H1 (cell line): ENCODE measurements at regions not wholly inside any gene's neighbourhood (a gene's known extent, or its start where the extent isn't known, plus 50 kb on each side); places are given as distances from the start of the nearest gene placed in this dataset.

Experiments
- CTCF ChIA-PET: fragments of 300-600 bp; sonication (Branson Sonifier 250); formaldehyde crosslinking; loops from one replicate; lab custom pipeline; 2021; ENCODE audit not compliant: partially characterized antibody; lab: Charles Lee
- POLR2A ChIA-PET: fragments of 300-600 bp; sonication (Branson Sonifier 250); formaldehyde crosslinking; loops from one replicate; lab custom pipeline; 2021; ENCODE audit warnings: inconsistent platforms; ENCODE audit not compliant: partially characterized antibody; lab: Charles Lee
- DNase-seq, 2 experiments: peaks; one replicate each; pipeline versions ENCODE4 v3.0.0 to v3.0.0-alpha.2; 2010 to 2022; ENCODE audit warnings: low spot score in 2 of 2, low read depth in 1 of 2, mixed read lengths in 1 of 2
- FAIRE-seq: peaks from 2 replicates; lab custom pipeline; 2011; peaks lifted over from hg19 to GRCh38; lab: Jason Lieb, UNC
- H2AFZ ChIP-seq: 2 replicates; pipeline ENCODE4 v1.8.1; 2012; ENCODE audit warnings: low read length, inconsistent platforms
- H2AK5ac ChIP-seq: 2 replicates; pipeline ENCODE4 v1.6.1; 2013; ENCODE audit warnings: low read depth, low read length
- H2BK120ac ChIP-seq: replicated peaks from 2 replicates; pipeline ENCODE3; 2013; ENCODE audit warnings: low read depth, low read length, inconsistent platforms
- H2BK12ac ChIP-seq: 2 replicates; pipeline ENCODE4 v1.6.1; 2013; ENCODE audit warnings: low read depth, low read length
- H2BK15ac ChIP-seq: 2 replicates; pipeline ENCODE4 v1.6.1; 2013; ENCODE audit warnings: low read length
- H2BK20ac ChIP-seq: 2 replicates; pipeline ENCODE4 v1.6.1; 2013; ENCODE audit warnings: low read length
- H2BK5ac ChIP-seq: 2 replicates; pipeline ENCODE4 v1.6.1; 2013; ENCODE audit warnings: low read depth, low read length
- H3K14ac ChIP-seq: 2 replicates; pipeline ENCODE4 v1.6.1; 2013; ENCODE audit warnings: inconsistent platforms; ENCODE audit not compliant: insufficient read length
- H3K18ac ChIP-seq: 2 replicates; pipeline ENCODE4 v1.6.1; 2013; ENCODE audit warnings: low read length; ENCODE audit errors: extremely low read depth
- H3K23ac ChIP-seq: 2 replicates; pipeline ENCODE4 v1.6.1; 2013; ENCODE audit warnings: inconsistent platforms; ENCODE audit not compliant: insufficient read length
- H3K23me2 ChIP-seq: 2 replicates; pipeline ENCODE4 v1.6.1; 2013; ENCODE audit warnings: low read depth, low read length
- H3K27ac ChIP-seq: 2 replicates; pipeline ENCODE4 v1.6.1; 2011; ENCODE audit warnings: low read depth, low read length, inconsistent platforms
- H3K27me3 ChIP-seq, 4 experiments: replicated peaks in 1 of 4; 1 replicate in 1 of 4; 2 replicates in 3 of 4; pipeline versions ENCODE4 v1.6.1 to v1.8.1; 2011 to 2013; ENCODE audit warnings: low read length in 3 of 4, mild to moderate bottlenecking in 3 of 4, inconsistent platforms in 2 of 4, mixed read lengths in 2 of 4, moderate library complexity in 1 of 4; ENCODE audit not compliant: control insufficient read depth in 3 of 4, insufficient read depth in 3 of 4; ENCODE audit errors: extremely low read depth in 1 of 4
- H3K36me3 ChIP-seq, 4 experiments: 2 replicates each; pipeline versions ENCODE4 v1.6.1 to v1.8.1; 2011 to 2013; ENCODE audit warnings: mild to moderate bottlenecking in 4 of 4, low read length in 3 of 4, moderate library complexity in 2 of 4, control low read depth in 1 of 4, inconsistent platforms in 1 of 4; ENCODE audit not compliant: insufficient read depth in 4 of 4, control insufficient read depth in 2 of 4
- H3K4ac ChIP-seq: replicated peaks from 2 replicates; pipeline ENCODE3; 2013; ENCODE audit warnings: low read length, low read depth, mixed read lengths, inconsistent platforms; ENCODE audit not compliant: insufficient read length
- H3K4me1 ChIP-seq, 4 experiments: replicated peaks in 1 of 4; 1 replicate in 1 of 4; 2 replicates in 3 of 4; pipeline versions ENCODE4 v1.6.1 to v1.8.1; 2011 to 2013; ENCODE audit warnings: low read length in 3 of 4, inconsistent platforms in 2 of 4, mixed read lengths in 1 of 4; ENCODE audit not compliant: insufficient read depth in 4 of 4, control insufficient read depth in 3 of 4
- H3K4me2 ChIP-seq, 2 experiments: 2 replicates each; pipeline versions ENCODE4 v1.6.1 to v1.8.1; 2011 to 2013; ENCODE audit warnings: low read depth in 2 of 2, low read length in 2 of 2, control low read depth in 1 of 2, inconsistent platforms in 1 of 2, mild to moderate bottlenecking in 1 of 2; ENCODE audit not compliant: insufficient read depth in 1 of 2
- H3K4me3 ChIP-seq, 4 experiments: fragments of 200-600, 300-600 bp in 1 of 4; sonication (generic), shearing (Covaris generic), sonication (Bioruptor Twin) in 1 of 4; 2 replicates each; pipeline versions ENCODE4 v1.5.1 to v1.8.1; 2011 to 2016; ENCODE audit warnings: low read length in 4 of 4, low read depth in 3 of 4, control low read depth in 2 of 4, inconsistent platforms in 2 of 4, mild to moderate bottlenecking in 2 of 4, mixed read lengths in 1 of 4, moderate library complexity in 1 of 4; ENCODE audit not compliant: insufficient read depth in 2 of 4; ENCODE audit errors: extremely low read depth in 1 of 4
- H3K56ac ChIP-seq: replicated peaks from 2 replicates; pipeline ENCODE3; 2013; ENCODE audit warnings: low read depth, mild to moderate bottlenecking, mixed read lengths, low read length, inconsistent platforms; ENCODE audit not compliant: insufficient read length
- H3K79me1 ChIP-seq: 2 replicates; pipeline ENCODE4 v1.6.1; 2013; ENCODE audit warnings: low read depth, low read length, control low read depth
- H3K79me2 ChIP-seq, 2 experiments: 2 replicates each; pipeline versions ENCODE4 v1.6.1 to v1.8.1; 2012 to 2013; ENCODE audit warnings: low read length in 2 of 2, mild to moderate bottlenecking in 2 of 2, inconsistent platforms in 1 of 2; ENCODE audit not compliant: insufficient read depth in 2 of 2, control insufficient read depth in 1 of 2
- H3K9ac ChIP-seq, 4 experiments: replicated peaks in 1 of 4; 1 replicate in 1 of 4; 2 replicates in 3 of 4; pipeline versions ENCODE4 v1.6.1 to v1.8.1; 2011 to 2013; ENCODE audit warnings: low read depth in 3 of 4, low read length in 3 of 4, control low read depth in 2 of 4, mild to moderate bottlenecking in 2 of 4, moderate library complexity in 2 of 4, inconsistent platforms in 1 of 4; ENCODE audit errors: extremely low read depth in 1 of 4
- H3K9me3 ChIP-seq, 2 experiments: 2 replicates each; pipeline versions ENCODE4 v1.6.1 to v1.8.1; 2012 to 2013; ENCODE audit warnings: mild to moderate bottlenecking in 2 of 2, moderate library complexity in 2 of 2, control low read depth in 1 of 2, inconsistent platforms in 1 of 2, low read depth in 1 of 2, low read length in 1 of 2, mixed read lengths in 1 of 2; ENCODE audit not compliant: insufficient read depth in 2 of 2
- H4K20me1 ChIP-seq, 2 experiments: replicated peaks in 1 of 2; 2 replicates each; pipeline versions ENCODE3 to v1.8.1; 2011 to 2013; ENCODE audit warnings: inconsistent platforms in 2 of 2, low read length in 2 of 2, mild to moderate bottlenecking in 1 of 2; ENCODE audit not compliant: insufficient read depth in 2 of 2, control insufficient read depth in 1 of 2
- H4K5ac ChIP-seq: 2 replicates; pipeline ENCODE4 v1.6.1; 2013; ENCODE audit warnings: low read length, low read depth, mixed read lengths, inconsistent platforms; ENCODE audit not compliant: insufficient read length
- H4K8ac ChIP-seq: 2 replicates; pipeline ENCODE4 v1.8.0; 2013; ENCODE audit warnings: mild to moderate bottlenecking, moderate library complexity, low read length, inconsistent platforms; ENCODE audit not compliant: insufficient read depth; ENCODE audit errors: extremely low read depth
- H4K91ac ChIP-seq: replicated peaks from 2 replicates; pipeline ENCODE3; 2013; ENCODE audit warnings: low read length, mixed read lengths, inconsistent platforms; ENCODE audit not compliant: insufficient read length
- KDM5A ChIP-seq: fragments of 200-600 bp; IDR thresholded peaks from 2 replicates; pipeline ENCODE4 v1.7.1; 2012; ENCODE audit warnings: mild to moderate bottlenecking, low read length, inconsistent platforms, mixed read lengths
- SP2 ChIP-seq: IDR thresholded peaks from 2 replicates; pipeline ENCODE4 v1.6.1; 2012; ENCODE audit warnings: mild to moderate bottlenecking, low read length, inconsistent platforms
- WGBS, 2 experiments: shearing (Covaris generic) in 1 of 2; methylation state at CpG; one replicate each; pipeline versions ENCODE4 v1.1.6 to v1.1.7; 2013 to 2015; ENCODE audit warnings: low lambda C conversion rate in 2 of 2, mixed read lengths in 2 of 2, inconsistent platforms in 1 of 2, low coverage in 1 of 2, missing lambda C conversion rate in 1 of 2; ENCODE audit not compliant: insufficient replicate concordance in 2 of 2, insufficient coverage in 1 of 2, insufficient read length in 1 of 2; ENCODE audit errors: extremely low coverage in 1 of 2, missing lambda C conversion rate in 1 of 2; 5-methylcytosine and 5-hydroxymethylcytosine counted together

- Histone ChIP-seq H2BK5ac (no peak overlapping the region), H2BK20ac (no peak overlapping the region), H3K23me2 (no peaks in the 10 kb centered on the region), H2AK5ac (no peak overlapping the region), H3K36me3 (no peaks in the 10 kb centered on the region), H4K91ac (no peak overlapping the region), H3K9me3 (no peaks in the 10 kb centered on the region), H3K14ac (no peak overlapping the region), H2BK120ac (no peak overlapping the region), H2AFZ (no peak overlapping the region), H3K79me1 (no peaks in the 10 kb centered on the region), H2BK15ac (no peak overlapping the region), H3K27me3 (no peaks in the 10 kb centered on the region), H3K9ac (no peak overlapping the region), H4K20me1 (no peaks in the 10 kb centered on the region), H3K79me2 (no peaks in the 10 kb centered on the region), H3K4ac (no peak overlapping the region), H3K4me3 (no peak overlapping the region), H3K23ac (no peak overlapping the region), H3K27ac (no peak overlapping the region), H3K4me2 (no peak overlapping the region), H3K56ac (no peak overlapping the region), H3K4me1 (peaks cover 0 to 2% (median 0%) of the 10 kb centered on the region in 4 experiments; a peak in 1 of 7 replicates), H3K18ac (no peak overlapping the region), H4K5ac (no peak overlapping the region), H4K8ac (no peak overlapping the region), H2BK12ac (no peak overlapping the region)
- FAIRE-seq (no peak), DNase-seq (no peak)
- CTCF ChIA-PET = interaction anchor here (1.1 kb wide), 2 partner anchors 75 to 255 kb away, joined by 3 read pairs; no protein-coding TSS in a partner anchor
- POLR2A ChIA-PET = no interaction called here
- 88% methylated on average over 2 of the region's 2 CpGs; no CpG with 5 or more reads in 1 of the 2 experiments for WGBS, 2 experiments
- TF ChIP-seq KDM5A (no peak), SP2 (no peak)
Measured at GRCh38 chr11:121909596-121909995, 206.4 kb downstream of the BLID start.
